IPS-20b (cell line): ENCODE measurements at regions not wholly inside any gene's neighbourhood (a gene's known extent, or its start where the extent isn't known, plus 50 kb on each side); places are given as distances from the start of the nearest gene placed in this dataset.

Experiments used
- H3K27ac ChIP-seq: one replicate; pipeline ENCODE4 v1.5.1; 2013; ENCODE audit warnings: low read length
- H3K27me3 ChIP-seq: 2 replicates; pipeline ENCODE4 v1.6.1; 2013; ENCODE audit warnings: mild to moderate bottlenecking, low read length, inconsistent platforms; ENCODE audit not compliant: insufficient read depth
- H3K36me3 ChIP-seq: 2 replicates; pipeline ENCODE4 v1.6.1; 2013; ENCODE audit warnings: low read depth, mild to moderate bottlenecking, inconsistent platforms, low read length, moderate library complexity; ENCODE audit not compliant: insufficient read depth
- H3K4me1 ChIP-seq: 2 replicates; pipeline ENCODE4 v1.6.1; 2013; ENCODE audit warnings: mild to moderate bottlenecking, control low read depth, inconsistent platforms, low read length, moderate library complexity; ENCODE audit not compliant: insufficient read depth
- H3K4me3 ChIP-seq: 2 replicates; pipeline ENCODE4 v1.5.1; 2013; ENCODE audit warnings: mild to moderate bottlenecking, low read length, inconsistent platforms
- H3K9ac ChIP-seq: 2 replicates; pipeline ENCODE4 v1.6.1; 2013; ENCODE audit warnings: low read depth, mild to moderate bottlenecking, inconsistent platforms, low read length, moderate library complexity
- H3K9me3 ChIP-seq: 2 replicates; pipeline ENCODE4 v1.6.1; 2013; ENCODE audit warnings: mild to moderate bottlenecking, low read depth, low read length, inconsistent platforms; ENCODE audit not compliant: insufficient read depth

DNA sequence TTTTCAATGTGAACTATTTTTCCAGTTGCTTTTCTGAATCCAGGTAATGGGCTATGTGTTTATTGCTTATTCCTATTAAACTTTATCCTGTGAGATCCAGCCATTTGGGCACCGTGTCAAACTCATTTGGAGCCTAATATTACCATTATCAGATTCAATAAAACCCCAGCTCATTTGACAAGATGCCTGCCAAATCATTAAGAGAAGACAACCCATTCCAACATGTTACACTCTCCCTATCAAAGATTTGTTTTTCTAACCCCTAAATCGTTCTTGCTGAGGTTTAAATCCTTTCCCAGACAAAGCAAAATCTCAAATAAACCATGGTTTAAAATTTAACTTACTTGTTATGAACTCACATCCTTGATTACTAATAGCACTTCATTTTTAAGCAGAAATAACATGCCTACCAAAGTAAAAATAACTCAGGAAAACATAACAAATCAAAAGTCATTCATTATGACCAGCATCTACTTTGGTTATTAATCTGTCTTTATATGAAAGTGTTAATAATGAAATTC, 130.0 kb upstream of the TCF21 start:
- H3K9ac ChIP-seq = no peak overlapping the region
- H3K4me3 ChIP-seq = no peak overlapping the region
- H3K9me3 ChIP-seq = no peaks in the 10 kb centered on the region
- H3K36me3 ChIP-seq = no peaks in the 10 kb centered on the region
- H3K27ac ChIP-seq = no peak overlapping the region
- no peaks in the 10 kb centered on the region for H3K4me1 ChIP-seq
- H3K27me3 ChIP-seq = no peaks in the 10 kb centered on the region

DNA sequence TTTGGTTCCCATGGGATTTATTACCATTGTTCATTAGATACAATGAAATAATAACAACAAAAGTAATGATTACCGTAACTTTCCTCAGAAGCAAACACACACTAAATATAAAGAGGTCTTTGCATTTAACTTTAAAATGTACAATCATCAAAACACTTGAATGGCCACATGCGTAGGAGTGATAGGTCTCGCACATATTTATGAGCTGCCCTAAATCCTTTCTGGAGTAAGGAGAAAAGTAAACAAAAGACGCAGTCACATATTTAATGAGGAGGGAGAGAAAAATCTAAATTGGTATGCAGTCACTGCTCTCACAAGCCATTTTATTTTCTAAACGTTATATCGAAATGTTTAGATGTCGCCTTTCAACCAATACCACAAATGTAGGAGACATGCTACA, 129.4 kb upstream of the TCF21 start:
- no peak overlapping the region for H3K27ac ChIP-seq
- no peaks in the 10 kb centered on the region for H3K9me3 ChIP-seq
- H3K27me3 ChIP-seq = no peaks in the 10 kb centered on the region
- no peak overlapping the region for H3K9ac ChIP-seq
- H3K36me3 ChIP-seq = no peaks in the 10 kb centered on the region
- no peak overlapping the region for H3K4me3 ChIP-seq
- peaks cover 5% of the 10 kb centered on the region; the same call in 1 of the 2 replicates for H3K4me1 ChIP-seq

DNA sequence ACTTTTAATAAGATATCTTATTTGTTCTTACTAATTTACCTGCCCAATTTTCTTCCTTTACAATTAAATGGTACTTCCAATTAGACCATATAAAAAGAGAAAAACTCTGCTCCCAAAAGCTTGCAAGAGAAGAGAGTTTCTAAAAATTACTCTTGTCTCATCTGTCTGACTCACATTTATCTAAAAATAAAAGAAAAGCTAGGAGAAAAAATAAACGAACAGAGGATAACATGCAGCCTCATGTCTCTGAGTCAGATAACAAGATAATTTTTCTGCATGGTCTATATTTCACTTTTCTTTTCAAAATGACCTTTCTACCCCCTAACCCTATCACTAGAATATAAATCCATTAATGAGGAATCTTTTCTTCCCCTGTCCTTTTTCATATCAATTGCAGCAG, 127.2 kb upstream of the TCF21 start:
- no peaks in the 10 kb centered on the region for H3K36me3 ChIP-seq
- no peak overlapping the region for H3K9ac ChIP-seq
- H3K4me1 ChIP-seq = peaks cover 5% of the 10 kb centered on the region; the same call in 1 of the 2 replicates
- H3K27ac ChIP-seq = no peak overlapping the region
- no peak overlapping the region for H3K4me3 ChIP-seq
- no peaks in the 10 kb centered on the region for H3K27me3 ChIP-seq
- no peaks in the 10 kb centered on the region for H3K9me3 ChIP-seq

DNA sequence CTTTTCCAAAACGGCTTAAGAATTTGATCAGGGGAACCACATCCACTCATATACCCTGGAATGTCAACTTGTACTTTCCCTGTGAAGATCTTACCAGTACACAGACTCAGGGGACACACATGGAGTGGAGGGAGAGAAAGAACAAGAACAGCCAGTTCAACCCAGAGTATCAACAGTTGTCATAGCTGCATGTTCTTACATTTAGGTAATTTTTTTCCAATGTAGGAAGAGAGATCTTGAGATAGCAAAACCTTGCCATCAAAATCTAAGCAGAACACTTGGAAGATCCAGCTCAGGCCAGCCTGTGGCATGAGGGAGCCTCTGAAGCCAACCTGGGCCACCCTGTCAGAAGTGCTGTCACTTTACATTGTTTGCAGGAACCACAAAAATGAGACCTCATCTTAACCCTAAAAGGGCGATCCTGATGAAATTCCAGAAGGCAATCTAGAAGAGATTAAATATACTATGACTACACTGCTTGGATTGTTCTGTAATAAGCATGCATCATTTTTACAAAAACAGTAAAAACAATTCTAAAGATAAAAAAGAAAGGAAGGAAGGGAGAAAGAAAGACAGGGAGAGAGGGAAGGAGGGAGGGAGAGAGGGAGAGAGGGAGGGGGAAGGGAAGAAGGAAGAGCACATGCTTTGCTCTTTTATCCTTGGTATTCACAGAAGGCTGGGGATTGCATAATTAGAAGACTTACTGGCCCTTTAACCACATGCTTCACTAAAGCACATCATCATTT, 124.7 kb upstream of the TCF21 start:
- Histone ChIP-seq H3K4me1 (peaks cover 5% of the 10 kb centered on the region; the same call in 1 of the 2 replicates), H3K4me3 (no peak overlapping the region), H3K27me3 (no peaks in the 10 kb centered on the region), H3K36me3 (no peaks in the 10 kb centered on the region), H3K9me3 (no peaks in the 10 kb centered on the region), H3K9ac (no peak overlapping the region), H3K27ac (no peak overlapping the region)

DNA sequence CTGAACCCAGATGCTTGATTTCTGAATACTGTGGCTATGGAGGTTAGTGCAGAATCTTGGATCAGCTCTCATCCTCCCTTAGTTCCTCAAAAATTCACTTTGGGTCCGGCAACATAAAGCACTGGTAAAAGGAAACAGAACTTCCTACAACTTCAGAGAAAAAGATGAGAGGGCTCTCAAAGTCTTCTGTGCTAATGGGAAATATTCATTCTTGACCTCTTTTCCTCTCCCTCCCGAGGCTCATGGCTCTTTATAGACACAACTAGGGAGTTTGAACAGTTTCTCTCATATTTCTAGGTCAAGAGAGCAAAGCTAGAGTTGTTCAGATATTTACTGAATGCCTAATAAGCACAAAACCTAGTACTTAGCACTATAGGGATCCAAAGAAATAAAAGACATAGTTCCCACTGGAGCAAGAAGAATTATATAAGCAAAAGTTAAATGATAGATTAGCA, 124.1 kb upstream of the TCF21 start:
- H3K36me3 ChIP-seq = no peaks in the 10 kb centered on the region
- H3K27me3 ChIP-seq = no peaks in the 10 kb centered on the region
- H3K4me3 ChIP-seq = no peak overlapping the region
- H3K9ac ChIP-seq = no peak overlapping the region
- peaks cover 5% of the 10 kb centered on the region; the same call in 1 of the 2 replicates for H3K4me1 ChIP-seq
- no peak overlapping the region for H3K27ac ChIP-seq
- no peaks in the 10 kb centered on the region for H3K9me3 ChIP-seq

DNA sequence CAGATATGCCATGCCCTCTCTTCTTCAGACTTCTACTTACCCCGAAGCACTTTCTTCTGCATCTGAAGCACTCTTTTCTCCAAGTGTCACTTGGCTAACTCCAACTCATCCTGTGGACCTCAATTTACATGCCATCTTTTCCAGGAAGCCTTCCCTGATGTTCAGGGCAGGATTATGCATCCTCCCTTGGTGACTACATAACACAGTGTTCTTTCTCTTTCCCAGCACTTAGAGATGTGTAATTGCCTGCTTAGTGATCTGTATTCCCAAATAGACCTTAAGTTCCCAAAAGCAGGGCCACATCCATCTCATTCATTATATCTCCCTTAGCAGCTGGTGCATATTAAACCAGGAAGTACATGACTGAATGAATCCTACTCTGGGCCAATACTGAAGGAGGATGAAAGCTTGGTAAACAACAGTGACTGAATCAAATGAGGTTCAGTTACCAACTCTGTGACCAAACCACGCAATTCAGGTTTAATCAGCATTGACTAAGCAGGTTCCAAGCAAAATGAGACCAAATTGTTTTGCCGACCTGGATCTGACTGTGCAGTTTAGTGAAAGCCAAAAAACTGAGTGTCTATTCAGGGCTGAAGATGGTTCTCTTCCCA, 121.4 kb upstream of the TCF21 start:
- no peak overlapping the region for H3K9ac ChIP-seq

DNA sequence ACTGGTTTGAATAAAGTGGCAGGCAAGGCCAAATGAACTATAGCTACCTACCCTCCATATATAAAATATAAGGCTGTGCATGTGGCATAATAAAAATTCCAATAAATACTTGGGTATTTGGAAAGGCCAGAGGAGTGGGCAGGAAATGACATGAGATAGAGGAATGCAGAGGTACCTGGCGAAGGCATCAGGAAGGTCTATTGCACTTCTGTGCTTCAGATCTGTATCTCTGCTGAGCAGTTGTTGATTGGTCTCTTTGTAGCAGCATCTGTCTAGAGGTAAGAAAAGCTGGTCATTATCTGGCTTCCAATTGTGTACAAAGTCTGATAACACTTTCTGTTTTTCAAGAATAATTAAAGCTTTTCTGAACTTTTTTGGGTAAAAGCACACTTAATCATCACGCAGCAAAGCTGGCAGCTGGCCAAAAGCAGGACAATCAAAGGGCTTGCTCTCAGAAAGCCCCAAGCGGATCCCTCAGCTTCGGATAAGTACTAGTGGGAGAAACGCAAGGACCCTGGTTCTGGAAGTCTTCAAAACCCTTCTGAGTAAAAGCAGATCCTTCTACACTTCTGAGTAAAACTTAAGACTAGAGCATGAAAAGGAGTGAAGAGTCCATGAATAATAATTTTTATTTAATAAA, 120.1 kb upstream of the TCF21 start:
- Histone ChIP-seq H3K27me3 (no peaks in the 10 kb centered on the region), H3K9ac (no peak overlapping the region), H3K9me3 (no peaks in the 10 kb centered on the region), H3K4me1 (peaks cover 5% of the 10 kb centered on the region; the same call in 1 of the 2 replicates), H3K4me3 (no peak overlapping the region), H3K27ac (no peak overlapping the region), H3K36me3 (no peaks in the 10 kb centered on the region)

More for the DNA sequence above, 121.4 kb upstream of the TCF21 start:
- H3K36me3 ChIP-seq = no peaks in the 10 kb centered on the region
- H3K9me3 ChIP-seq = no peaks in the 10 kb centered on the region
- H3K27ac ChIP-seq = no peak overlapping the region
- no peaks in the 10 kb centered on the region for H3K27me3 ChIP-seq
- no peak overlapping the region for H3K4me3 ChIP-seq
- H3K4me1 ChIP-seq = peaks cover 5% of the 10 kb centered on the region; the same call in 1 of the 2 replicates

DNA sequence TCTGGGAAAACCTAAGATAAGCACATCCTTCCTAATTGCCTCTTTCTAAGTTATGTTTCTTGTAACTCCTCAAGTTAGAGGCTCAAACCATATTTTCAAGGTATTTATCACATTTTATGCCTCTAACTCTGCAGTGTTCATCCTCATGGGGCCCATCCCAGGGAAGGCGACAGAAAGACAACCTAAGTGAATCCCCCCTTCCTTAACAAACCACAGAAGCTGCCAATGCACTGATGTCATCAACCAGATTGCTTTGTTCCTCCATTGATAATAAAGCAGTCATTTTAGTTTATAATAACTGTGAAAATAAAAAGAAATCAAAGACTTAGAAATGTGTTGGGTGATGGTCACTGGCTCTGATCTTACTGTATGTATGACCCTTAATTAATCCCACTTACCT, 119.5 kb upstream of the TCF21 start:
- no peak overlapping the region for H3K27ac ChIP-seq
- H3K4me1 ChIP-seq = peaks cover under 1% of the 10 kb centered on the region; the same call in 1 of the 2 replicates
- no peaks in the 10 kb centered on the region for H3K36me3 ChIP-seq
- H3K9me3 ChIP-seq = no peaks in the 10 kb centered on the region
- no peaks in the 10 kb centered on the region for H3K27me3 ChIP-seq
- no peak overlapping the region for H3K9ac ChIP-seq
- H3K4me3 ChIP-seq = no peak overlapping the region

DNA sequence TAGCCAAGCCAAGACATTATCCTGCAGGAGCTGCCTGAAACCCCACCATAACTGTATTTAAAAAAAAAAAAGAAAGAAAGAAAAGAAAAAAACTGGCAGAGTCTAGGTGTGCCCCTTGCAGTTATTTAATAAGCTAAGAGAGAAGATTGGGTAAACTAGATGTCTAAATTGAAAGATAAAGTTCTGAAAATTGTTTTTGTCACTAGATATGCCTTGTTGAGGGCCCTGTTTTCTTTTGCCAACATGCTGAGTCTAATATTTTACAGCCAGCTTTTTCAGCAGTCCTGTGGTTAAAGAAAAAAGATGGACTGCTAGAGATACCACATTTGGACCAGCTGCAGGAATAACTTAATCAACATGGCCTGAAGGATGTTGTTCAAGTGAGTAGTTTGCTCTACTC, 116.3 kb upstream of the TCF21 start:
- Histone ChIP-seq H3K36me3 (no peaks in the 10 kb centered on the region), H3K9ac (no peak overlapping the region), H3K4me3 (no peak overlapping the region), H3K9me3 (no peaks in the 10 kb centered on the region), H3K27me3 (no peaks in the 10 kb centered on the region), H3K27ac (no peak overlapping the region), H3K4me1 (no peaks in the 10 kb centered on the region)

DNA sequence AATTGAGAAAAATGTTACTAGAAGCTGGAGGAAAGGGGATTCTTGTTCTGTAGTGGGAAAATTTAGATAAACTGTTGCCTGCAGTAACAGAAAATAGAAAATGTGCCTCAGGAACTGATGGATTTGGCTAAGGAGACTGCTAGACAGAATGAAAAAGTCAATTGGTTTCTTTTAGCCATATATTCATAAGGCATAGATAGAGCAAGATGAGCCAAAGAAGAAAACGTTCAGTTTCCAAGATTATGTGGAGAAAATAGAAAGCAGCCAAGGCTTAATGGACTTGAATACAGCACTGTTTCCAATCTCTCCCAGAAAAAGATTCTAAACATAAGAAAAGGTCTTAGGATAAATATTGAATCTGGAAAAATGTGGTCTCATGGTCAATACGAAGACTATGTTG, 115.1 kb upstream of the TCF21 start:
- no peaks in the 10 kb centered on the region for H3K9me3 ChIP-seq

DNA sequence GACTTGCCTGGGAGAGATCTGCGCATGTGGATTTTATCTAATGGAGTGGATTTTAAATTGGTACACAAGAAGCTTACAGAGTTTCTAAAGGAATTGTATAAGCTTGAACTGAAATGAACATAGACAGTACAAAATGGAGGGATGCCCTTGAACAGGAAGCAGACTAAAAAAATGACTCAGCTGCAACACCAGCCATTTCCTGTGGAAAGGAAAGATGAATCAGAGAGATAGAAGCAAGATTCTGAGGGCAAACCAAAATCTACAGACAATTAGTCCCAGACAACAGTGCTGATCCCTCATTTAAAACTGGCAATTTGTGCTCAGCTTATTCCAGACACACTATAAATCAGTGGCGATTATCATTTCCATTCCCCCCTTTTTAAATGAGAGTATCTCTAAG, 114.6 kb upstream of the TCF21 start:
- Histone ChIP-seq H3K9me3 (no peaks in the 10 kb centered on the region), H3K27ac (no peak overlapping the region), H3K4me1 (no peaks in the 10 kb centered on the region), H3K36me3 (no peaks in the 10 kb centered on the region), H3K9ac (no peak overlapping the region), H3K27me3 (no peaks in the 10 kb centered on the region), H3K4me3 (no peak overlapping the region)

More for the DNA sequence above, 115.1 kb upstream of the TCF21 start:
- H3K9ac ChIP-seq = no peak overlapping the region
- no peak overlapping the region for H3K4me3 ChIP-seq
- no peaks in the 10 kb centered on the region for H3K36me3 ChIP-seq
- H3K27me3 ChIP-seq = no peaks in the 10 kb centered on the region
- no peaks in the 10 kb centered on the region for H3K4me1 ChIP-seq
- H3K27ac ChIP-seq = no peak overlapping the region
